Activated CD8-positive, alpha-beta memory T cell treated with anti-CD3 and anti-CD28 coated beads, Interleukin-2, amount 50 U/mL, for 1 hour (primary cell): ENCODE measurements at regions not wholly inside any gene's neighbourhood (a gene's known extent, or its start where the extent isn't known, plus 50 kb on each side); places are given as distances from the start of the nearest gene placed in this dataset.
"Not testable (repeated sequence)": the region's sequence is repeated elsewhere in the genome, so short reads cannot be mapped to it uniquely, and the experiment has no call there.

ENCODE experiments used
- DNase-seq: peaks from one replicate; pipeline ENCODE4 v3.0.0-alpha.2; 2020; ENCODE audit errors: extremely low read depth

- no peak for DNase-seq
These were observed 51.1 kb upstream of the MIER3 start for GRCh38 chr5:57002959-57003485.

- not testable (repeated sequence) for DNase-seq
These were observed 51.6 kb upstream of the MIER3 start for GRCh38 chr5:57003566-57003965.

- DNase-seq = no peak
These were observed 52.9 kb upstream of the MIER3 start for GRCh38 chr5:57004800-57005199.

GRCh38 chr5:57007344-57007743 is 55.4 kb upstream of the MIER3 start:
- DNase-seq = no peak

- no peak for DNase-seq
These were observed 57.9 kb upstream of the MIER3 start for GRCh38 chr5:57009811-57010210.

GRCh38 chr5:57010786-57011185 is 58.9 kb upstream of the MIER3 start:
- DNase-seq = no peak

- no peak for DNase-seq
These were observed 60.6 kb upstream of the MIER3 start for GRCh38 chr5:57012511-57012910.

- DNase-seq = no peak
These were observed 74.0 kb upstream of the MIER3 start for GRCh38 chr5:57025961-57026360.

GRCh38 chr5:57028161-57028560 is 76.2 kb upstream of the MIER3 start:
- no peak for DNase-seq

- no peak for DNase-seq
These were observed 80.2 kb upstream of the MIER3 start for GRCh38 chr5:57032151-57032551.

GRCh38 chr5:57033103-57033502 is 81.2 kb upstream of the MIER3 start:
- no peak for DNase-seq

GRCh38 chr5:57033503-57033902 is 81.6 kb upstream of the MIER3 start:
- DNase-seq = no peak

- DNase-seq = no peak
These were observed 82.4 kb upstream of the MIER3 start for GRCh38 chr5:57034201-57034916.

GRCh38 chr5:57035955-57036354 is 84.0 kb upstream of the MIER3 start:
- DNase-seq = no peak

- DNase-seq = no peak
These were observed 84.8 kb upstream of the MIER3 start for GRCh38 chr5:57036761-57037160.

GRCh38 chr5:57037355-57037754 is 85.4 kb upstream of the MIER3 start:
- DNase-seq = no peak

- DNase-seq = no peak
These were observed 89.6 kb upstream of the MIER3 start for GRCh38 chr5:57041570-57041969.

- no peak for DNase-seq
These were observed 90.6 kb upstream of the MIER3 start for GRCh38 chr5:57042524-57042931.

GRCh38 chr5:57054135-57054534 is 102.2 kb upstream of the MIER3 start:
- no peak for DNase-seq

- DNase-seq = no peak
These were observed 102.7 kb upstream of the MIER3 start for GRCh38 chr5:57054671-57055070.

- no peak for DNase-seq
These were observed 103.8 kb upstream of the MIER3 start for GRCh38 chr5:57055731-57056130.

GRCh38 chr5:57063773-57064172 is 110.1 kb upstream of the GPBP1 start:
- DNase-seq = no peak

- DNase-seq = no peak
These were observed 106.8 kb upstream of the GPBP1 start for GRCh38 chr5:57066924-57067596.

- no peak for DNase-seq
These were observed 106.3 kb upstream of the GPBP1 start for GRCh38 chr5:57067597-57067924.
